ENCODE measurements at regions not wholly inside any gene's neighbourhood (a gene's known extent, or its start where the extent isn't known, plus 50 kb on each side); places are given as distances from the start of the nearest gene placed in this dataset.

DNA sequence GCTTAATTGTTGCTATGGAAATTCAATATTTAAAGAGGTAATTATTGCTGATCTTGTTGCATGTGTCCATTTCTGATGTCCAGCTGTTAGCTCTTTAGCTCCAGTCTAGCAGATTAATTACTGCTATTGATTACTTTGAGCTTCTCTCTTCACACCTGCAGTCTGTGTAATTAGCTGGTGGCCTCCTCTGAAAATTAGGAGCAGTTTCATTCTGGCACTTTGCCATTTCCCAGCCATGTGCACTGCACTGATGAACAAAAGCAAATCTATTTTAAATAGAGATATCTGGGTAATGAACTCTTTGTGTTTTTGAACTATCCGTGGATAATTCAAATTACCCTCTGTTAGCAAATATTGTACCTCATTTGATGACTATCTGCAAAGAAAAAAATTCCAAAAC is 275.9 kb downstream of the RNF144B start:
- Histone ChIP-seq H3K23me2 (ENCODE audit: low read depth, low read length) (no peaks in the 10 kb centered on the region), H2BK20ac (ENCODE audit: low read length) (no peak overlapping the region), H3K9me3 (ENCODE audit: insufficient read depth in 2 of 2, low read depth in 1 of 2, low read length in 1 of 2) (no peaks in the 10 kb centered on the region), H3K4ac (replicated peaks; ENCODE audit: insufficient read length, low read depth, low read length) (no peak overlapping the region), H2AK5ac (ENCODE audit: low read depth, low read length) (no peak overlapping the region), H3K27me3 (replicated peaks in 1 of 4; ENCODE audit: control insufficient read depth in 3 of 4, extremely low read depth in 1 of 4, insufficient read depth in 3 of 4, low read length in 3 of 4) (no peaks in the 10 kb centered on the region), H3K9ac (replicated peaks in 1 of 4; ENCODE audit: extremely low read depth in 1 of 4, low read depth in 3 of 4, low read length in 3 of 4) (no peak overlapping the region), H3K27ac (ENCODE audit: low read depth, low read length) (no peak overlapping the region), H3K14ac (ENCODE audit: insufficient read length) (no peak overlapping the region), H2BK5ac (ENCODE audit: low read depth, low read length) (no peak overlapping the region), H3K4me2 (ENCODE audit: insufficient read depth in 1 of 2, low read depth in 2 of 2, low read length in 2 of 2) (no peak overlapping the region), H3K79me1 (ENCODE audit: low read depth, low read length) (no peaks in the 10 kb centered on the region), H3K36me3 (ENCODE audit: control insufficient read depth in 2 of 4, insufficient read depth in 4 of 4, low read length in 3 of 4) (no peaks in the 10 kb centered on the region; a peak in 1 of 8 replicates), H4K91ac (replicated peaks; ENCODE audit: insufficient read length, low read length) (no peak overlapping the region), H3K18ac (ENCODE audit: extremely low read depth, low read length) (no peak overlapping the region), H4K5ac (ENCODE audit: insufficient read length, low read depth, low read length) (no peak overlapping the region), H3K79me2 (ENCODE audit: control insufficient read depth in 1 of 2, insufficient read depth in 2 of 2, low read length in 2 of 2) (no peaks in the 10 kb centered on the region), H2AFZ (ENCODE audit: low read length) (no peak overlapping the region), H3K4me1 (replicated peaks in 1 of 4; ENCODE audit: control insufficient read depth in 3 of 4, insufficient read depth in 4 of 4, low read length in 3 of 4) (no peaks in the 10 kb centered on the region), H4K20me1 (replicated peaks in 1 of 2; ENCODE audit: control insufficient read depth in 1 of 2, insufficient read depth in 2 of 2, low read length in 2 of 2) (no peaks in the 10 kb centered on the region), H3K23ac (ENCODE audit: insufficient read length) (no peak overlapping the region), H4K8ac (ENCODE audit: extremely low read depth, insufficient read depth, low read length) (no peak overlapping the region), H2BK120ac (replicated peaks; ENCODE audit: low read depth, low read length) (no peak overlapping the region), H2BK12ac (ENCODE audit: low read depth, low read length) (no peak overlapping the region), H3K4me3 (ENCODE audit: extremely low read depth in 1 of 4, insufficient read depth in 2 of 4, low read depth in 3 of 4, low read length in 4 of 4) (no peak overlapping the region), H3K56ac (replicated peaks; ENCODE audit: insufficient read length, low read depth, low read length) (no peak overlapping the region), H2BK15ac (ENCODE audit: low read length) (no peak overlapping the region)
- no peak for FAIRE-seq
- ChIA-PET CTCF (ENCODE audit: partially characterized antibody) (no interaction called here), POLR2A (ENCODE audit: partially characterized antibody) (no interaction called here)
- WGBS, 2 experiments (ENCODE audit: extremely low coverage in 1 of 2, insufficient coverage in 1 of 2, insufficient read length in 1 of 2, insufficient replicate concordance in 2 of 2, low coverage in 1 of 2, low lambda C conversion rate in 2 of 2, missing lambda C conversion rate in 1 of 2), result 42% methylated on average over 1 of the region's 1 CpG; no CpG with 5 or more reads in 1 of the 2 experiments
- no peak for DNase-seq (ENCODE audit: low read depth in 1 of 2, low spot score in 2 of 2)
- no peak for TF ChIP-seq TCF12 (IDR thresholded peaks at IDR 0.05; ENCODE audit: low read depth, low read length)
- no peak for TF ChIP-seq NRF1 (IDR thresholded peaks at IDR 0.05; ENCODE audit: low read depth, low read length)
- no peak for TF ChIP-seq TBP (IDR thresholded peaks at IDR 0.05; ENCODE audit: low read depth, low read length)
- no peak for TF ChIP-seq SIX5 (IDR thresholded peaks at IDR 0.05; ENCODE audit: low read depth, low read length)
- TF ChIP-seq, protein P1, sequence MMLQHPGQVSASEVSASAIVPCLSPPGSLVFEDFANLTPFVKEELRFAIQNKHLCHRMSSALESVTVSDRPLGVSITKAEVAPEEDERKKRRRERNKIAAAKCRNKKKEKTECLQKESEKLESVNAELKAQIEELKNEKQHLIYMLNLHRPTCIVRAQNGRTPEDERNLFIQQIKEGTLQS (IDR thresholded peaks at IDR 0.05; ENCODE audit: insufficient read depth, low read depth, low read length), result no peak
- TF ChIP-seq RXRA (IDR thresholded peaks at IDR 0.05; ENCODE audit: insufficient read depth, low read depth, low read length), result no peak
- no peak for TF ChIP-seq TAF1 (IDR thresholded peaks at IDR 0.05; ENCODE audit: low read depth, low read length)
- TF ChIP-seq CREB1 (IDR thresholded peaks at IDR 0.05), result no peak

Measured in H1 (cell line).